Nephron (organoid): ENCODE measurements at regions not wholly inside any gene's neighbourhood (a gene's known extent, or its start where the extent isn't known, plus 50 kb on each side); places are given as distances from the start of the nearest gene placed in this dataset.

Experiments used
- H3K27ac Mint-ChIP-seq, 3 experiments: 2 replicates each; pipeline ENCODE4 v1.8.0; 2020; ENCODE audit warnings: mixed read lengths in 3 of 3, mild to moderate bottlenecking in 2 of 3, moderate library complexity in 1 of 3
- H3K27me3 Mint-ChIP-seq: 2 replicates; pipeline ENCODE4 v1.8.0; 2021; ENCODE audit warnings: low read depth, mild to moderate bottlenecking, moderate library complexity, mixed read lengths
- H3K36me3 Mint-ChIP-seq: 2 replicates; pipeline ENCODE4 v1.8.0; 2020; ENCODE audit warnings: low read depth, mixed read lengths
- H3K4me1 Mint-ChIP-seq: 2 replicates; pipeline ENCODE4 v1.8.0; 2020; ENCODE audit warnings: mixed read lengths
- H3K4me3 Mint-ChIP-seq, 3 experiments: 2 replicates each; pipeline ENCODE4 v1.8.0; 2020; ENCODE audit warnings: mild to moderate bottlenecking in 3 of 3, mixed read lengths in 3 of 3, moderate library complexity in 2 of 3
- H3K9me3 Mint-ChIP-seq: 2 replicates; pipeline ENCODE4 v1.8.0; 2020; ENCODE audit warnings: mixed read lengths
- CTCF ChIP-seq, 3 experiments: fragments of 200-600 bp; sonication (generic); IDR thresholded peaks; one replicate each; pipeline ENCODE4 v1.5.0; 2021; ENCODE audit warnings: antibody characterized with exemption in 3 of 3; ENCODE audit not compliant: unreplicated experiment in 3 of 3

GRCh38 chr5:87079219-87079618 is 188.5 kb upstream of the RASA1 start:
- H3K9me3 Mint-ChIP-seq: no peaks in the 10 kb centered on the region
- no peaks in the 10 kb centered on the region for H3K27me3 Mint-ChIP-seq
- no peak for TF ChIP-seq CTCF (IDR thresholded peaks at IDR 0.05; ENCODE audit: unreplicated experiment in 3 of 3)
- no peak overlapping the region for H3K27ac Mint-ChIP-seq
- no peaks in the 10 kb centered on the region for H3K36me3 Mint-ChIP-seq
- H3K4me1 Mint-ChIP-seq: no peaks in the 10 kb centered on the region
- no peak overlapping the region for H3K4me3 Mint-ChIP-seq

- no peaks in the 10 kb centered on the region for H3K4me1 Mint-ChIP-seq
- no peaks in the 10 kb centered on the region for H3K9me3 Mint-ChIP-seq
- H3K36me3 Mint-ChIP-seq: no peaks in the 10 kb centered on the region
- no peak for TF ChIP-seq CTCF (IDR thresholded peaks at IDR 0.05; ENCODE audit: unreplicated experiment in 3 of 3)
- H3K27ac Mint-ChIP-seq: no peak overlapping the region
- no peaks in the 10 kb centered on the region for H3K27me3 Mint-ChIP-seq
- no peak overlapping the region for H3K4me3 Mint-ChIP-seq
These were observed 186.7 kb upstream of the RASA1 start for GRCh38 chr5:87081016-87081415.

GRCh38 chr5:87081511-87082372 is 185.9 kb upstream of the RASA1 start:
- Mint-ChIP-seq H3K27ac (no peak overlapping the region), H3K27me3 (no peaks in the 10 kb centered on the region), H3K4me3 (no peak overlapping the region), H3K36me3 (no peaks in the 10 kb centered on the region), H3K9me3 (peaks cover 5% of the 10 kb centered on the region), H3K4me1 (no peaks in the 10 kb centered on the region)
- no peak for TF ChIP-seq CTCF (IDR thresholded peaks at IDR 0.05; ENCODE audit: unreplicated experiment in 3 of 3)

GRCh38 chr5:87094347-87094746 is 173.3 kb upstream of the RASA1 start:
- Mint-ChIP-seq H3K27me3 (no peaks in the 10 kb centered on the region), H3K4me1 (no peaks in the 10 kb centered on the region), H3K27ac (no peak overlapping the region), H3K4me3 (no peak overlapping the region), H3K9me3 (peaks cover 2% of the 10 kb centered on the region), H3K36me3 (no peaks in the 10 kb centered on the region)
- no peak for TF ChIP-seq CTCF (IDR thresholded peaks at IDR 0.05; ENCODE audit: unreplicated experiment in 3 of 3)

GRCh38 chr5:87094833-87095232 is 172.8 kb upstream of the RASA1 start:
- no peak overlapping the region for H3K4me3 Mint-ChIP-seq
- H3K27me3 Mint-ChIP-seq: no peaks in the 10 kb centered on the region
- no peaks in the 10 kb centered on the region for H3K4me1 Mint-ChIP-seq
- H3K27ac Mint-ChIP-seq: no peak overlapping the region
- H3K36me3 Mint-ChIP-seq: no peaks in the 10 kb centered on the region
- H3K9me3 Mint-ChIP-seq: peaks cover 2% of the 10 kb centered on the region
- TF ChIP-seq CTCF (IDR thresholded peaks at IDR 0.05; ENCODE audit: unreplicated experiment in 3 of 3): no peak

GRCh38 chr5:87095787-87096186 is 171.9 kb upstream of the RASA1 start:
- no peak for TF ChIP-seq CTCF (IDR thresholded peaks at IDR 0.05; ENCODE audit: unreplicated experiment in 3 of 3)
- no peaks in the 10 kb centered on the region for H3K4me1 Mint-ChIP-seq
- H3K27me3 Mint-ChIP-seq: no peaks in the 10 kb centered on the region
- no peaks in the 10 kb centered on the region for H3K36me3 Mint-ChIP-seq
- no peaks in the 10 kb centered on the region for H3K9me3 Mint-ChIP-seq
- no peak overlapping the region for H3K4me3 Mint-ChIP-seq
- no peak overlapping the region for H3K27ac Mint-ChIP-seq
